GM19240 (cell line): ENCODE measurements at regions not wholly inside any gene's neighbourhood (a gene's known extent, or its start where the extent isn't known, plus 50 kb on each side); places are given as distances from the start of the nearest gene placed in this dataset.

Source experiments
- DNase-seq: peaks from one replicate; pipeline ENCODE4 v3.0.0; 2011; ENCODE audit warnings: low spot score; ENCODE audit not compliant: insufficient read length

DNA sequence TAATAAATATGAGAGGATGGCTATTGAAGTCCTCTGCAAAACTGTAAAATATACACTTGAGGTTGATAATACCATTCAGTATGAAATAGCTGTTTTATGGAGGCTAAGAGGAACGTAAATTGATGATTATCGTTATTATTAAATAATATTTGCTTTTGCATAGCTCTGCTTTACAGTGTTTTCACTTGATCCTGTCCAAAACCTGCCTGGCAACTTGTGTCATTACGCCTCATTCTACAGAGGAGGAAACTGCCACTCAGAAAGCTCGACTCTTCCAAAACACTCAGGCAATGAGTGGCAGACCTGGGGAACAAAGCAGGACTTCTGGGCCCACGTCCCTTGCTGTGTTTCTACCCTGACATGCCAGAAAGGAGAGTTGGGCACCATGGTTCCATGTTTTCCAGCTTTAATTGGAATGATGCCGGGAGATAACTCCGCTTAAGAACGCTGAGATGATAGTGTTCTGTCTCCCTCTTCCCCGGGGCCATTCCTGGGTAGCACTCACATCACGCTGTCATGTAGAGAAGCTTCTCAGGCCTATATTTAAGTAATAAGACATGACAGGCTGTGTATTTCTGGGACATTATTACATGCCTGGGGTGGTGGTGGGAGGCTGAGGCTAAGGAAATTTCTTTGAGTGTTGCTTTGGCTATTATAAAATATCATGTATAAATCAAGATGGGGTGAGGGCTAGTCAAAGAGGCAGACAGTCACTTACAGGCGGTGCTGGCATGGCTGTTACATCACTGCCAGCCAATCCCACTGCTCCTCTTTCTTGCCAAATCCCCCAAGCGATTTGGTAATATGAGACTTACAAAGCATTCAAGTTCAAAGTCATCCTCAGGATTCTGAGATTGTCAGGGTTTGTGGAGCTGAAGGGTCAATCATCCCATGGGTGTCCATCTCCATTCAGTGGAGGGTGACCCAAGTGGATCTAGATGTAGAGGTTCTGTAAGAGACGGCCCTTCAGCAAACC is 501.7 kb downstream of the INSC start:
- DNase-seq, result no peak

DNA sequence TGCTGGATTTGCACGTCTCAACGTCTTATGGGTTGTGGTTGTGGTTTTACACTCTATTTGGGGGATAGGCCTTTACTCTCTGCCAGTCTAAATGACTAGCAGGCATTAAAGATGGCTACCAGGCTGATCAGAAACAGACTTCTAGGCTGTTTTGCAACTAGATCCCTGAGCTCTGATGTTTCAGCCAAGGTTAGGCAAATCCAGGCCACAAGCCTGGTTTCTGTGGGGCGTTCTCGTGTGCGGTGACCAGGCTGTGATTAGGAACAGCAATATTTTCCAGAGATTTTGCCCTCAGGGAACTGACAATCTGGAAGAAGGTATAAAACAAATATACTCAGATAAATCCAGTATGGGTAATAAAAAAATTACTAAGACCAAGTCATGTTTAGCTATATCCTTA is 502.4 kb downstream of the INSC start:
- no peak for DNase-seq

DNA sequence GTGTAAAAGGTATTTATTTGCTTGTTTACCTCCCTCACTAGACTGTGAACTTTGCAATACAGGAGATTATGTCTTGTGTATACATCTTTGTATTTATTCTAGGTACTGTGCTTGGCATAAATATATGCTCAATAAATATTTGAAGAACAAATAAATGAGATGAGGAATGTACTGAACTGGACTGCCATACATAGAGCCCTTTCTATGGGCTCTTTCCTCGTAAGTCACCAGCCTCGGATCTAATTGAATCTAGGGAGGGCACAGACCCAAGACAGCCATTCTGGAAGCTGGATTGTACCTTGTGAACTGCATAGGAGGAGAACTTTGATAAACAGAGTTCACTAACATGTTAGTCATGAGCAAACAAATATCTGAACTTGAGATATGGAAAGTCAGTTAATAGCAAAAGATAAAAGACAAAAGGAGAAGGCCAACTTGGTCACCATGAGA is 503.9 kb downstream of the INSC start:
- DNase-seq, result no peak

DNA sequence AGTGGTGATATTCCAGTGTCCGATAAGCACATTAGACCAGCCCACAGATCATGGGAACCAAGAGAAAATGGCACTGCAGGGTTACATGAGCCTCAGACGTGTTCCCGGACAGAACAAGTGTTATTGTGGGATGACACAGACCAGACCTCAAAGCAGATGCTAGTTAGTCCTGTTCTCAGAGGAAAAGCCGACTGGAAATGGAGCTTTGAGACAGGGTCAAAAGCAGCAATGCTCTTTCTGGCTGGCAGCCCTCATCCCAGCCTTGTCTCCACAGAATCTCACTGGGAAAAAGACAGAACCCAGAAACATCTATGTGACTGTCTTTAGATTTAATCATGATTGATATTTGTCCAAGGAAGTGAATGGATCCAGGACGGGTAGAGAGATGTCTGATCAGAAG is 506.8 kb downstream of the INSC start:
- DNase-seq, result no peak

DNA sequence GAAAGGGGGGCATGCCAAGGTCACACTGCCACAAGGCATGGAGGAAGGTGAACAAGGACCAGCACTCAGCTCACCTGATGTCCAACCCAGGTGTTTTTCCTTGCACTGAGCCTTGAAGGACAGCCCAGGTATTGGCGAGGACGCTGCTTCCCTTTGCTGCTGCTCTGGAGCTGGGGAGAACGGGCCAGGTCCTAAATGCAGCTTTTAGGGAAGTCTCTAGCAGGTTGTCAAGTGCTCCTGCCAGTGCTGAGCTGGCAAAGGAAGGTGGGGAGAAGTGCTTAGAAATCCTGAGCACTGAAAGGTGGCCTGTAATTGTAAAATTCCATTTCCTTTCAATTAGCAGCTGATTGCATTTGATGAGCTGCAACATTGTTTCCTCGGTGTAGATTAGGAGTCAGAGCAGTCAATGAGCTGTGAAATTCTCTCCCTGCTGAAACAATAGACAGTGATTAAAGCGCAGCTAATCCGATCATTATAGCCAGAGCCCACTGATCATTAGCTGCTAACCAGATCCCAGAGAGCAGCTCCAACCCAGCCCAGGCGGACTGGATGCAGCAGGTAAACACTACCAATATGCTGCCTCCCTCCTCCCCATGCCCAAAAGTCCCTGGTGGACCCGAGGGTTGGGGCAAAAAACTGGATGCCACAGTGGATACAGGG is 507.6 kb downstream of the INSC start:
- no peak for DNase-seq

DNA sequence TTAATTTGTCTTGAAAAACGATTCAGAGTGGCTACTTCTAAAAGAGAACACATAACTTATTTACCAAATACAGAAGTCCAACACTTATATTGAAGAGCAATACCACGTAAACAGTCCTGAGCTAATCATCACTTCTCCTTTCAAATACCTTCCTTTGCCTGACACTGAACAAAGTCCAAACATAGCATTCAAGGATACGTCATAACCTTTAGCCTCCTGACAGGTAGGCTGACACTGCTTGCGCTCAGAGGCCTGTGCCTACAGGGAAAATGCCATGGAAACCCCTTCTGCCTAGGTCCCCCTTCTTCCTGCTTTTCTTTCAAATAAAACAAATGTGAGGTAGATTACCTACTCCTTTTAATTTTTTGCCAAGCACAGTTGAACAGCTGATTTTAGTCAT is 510.0 kb downstream of the INSC start:
- no peak for DNase-seq

DNA sequence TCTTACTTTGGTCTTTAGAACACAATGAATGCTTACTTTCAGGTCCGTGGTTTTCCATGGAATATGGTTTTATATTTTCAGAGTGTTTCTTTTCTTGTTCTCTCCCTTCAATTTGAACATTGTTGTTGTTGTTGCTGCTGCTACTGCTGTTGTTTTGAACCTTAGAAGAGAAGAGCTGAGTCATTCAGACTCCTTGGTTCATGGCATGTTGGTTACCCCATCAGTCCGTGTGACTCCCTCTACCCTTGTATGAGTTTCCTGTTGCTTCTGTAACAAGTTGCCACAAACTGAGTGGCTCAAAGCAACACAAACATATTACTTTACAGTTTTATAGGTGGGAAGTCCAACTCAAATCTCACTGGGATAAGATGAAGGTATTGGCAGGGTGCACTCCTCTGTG is 511.0 kb downstream of the INSC start:
- DNase-seq, result no peak

DNA sequence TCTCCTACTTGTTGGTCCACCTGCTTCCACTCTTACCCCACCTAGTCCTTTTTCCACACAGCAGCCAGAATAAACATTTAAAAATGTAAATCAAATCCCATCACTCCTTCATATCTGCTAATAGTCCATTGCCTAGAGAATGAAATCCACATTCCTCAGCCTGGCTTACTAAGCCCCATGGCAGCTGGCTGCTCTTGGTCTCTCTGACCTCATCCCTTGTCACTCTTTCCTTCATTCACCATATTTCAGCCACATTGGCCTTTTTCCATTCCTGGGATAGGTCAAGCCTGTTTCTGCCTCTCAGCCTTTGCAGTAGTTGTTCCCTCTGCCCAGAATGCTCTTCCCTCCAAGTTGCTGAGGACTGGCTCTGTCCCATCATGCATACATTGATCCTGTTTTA is 512.8 kb downstream of the INSC start:
- no peak for DNase-seq

DNA sequence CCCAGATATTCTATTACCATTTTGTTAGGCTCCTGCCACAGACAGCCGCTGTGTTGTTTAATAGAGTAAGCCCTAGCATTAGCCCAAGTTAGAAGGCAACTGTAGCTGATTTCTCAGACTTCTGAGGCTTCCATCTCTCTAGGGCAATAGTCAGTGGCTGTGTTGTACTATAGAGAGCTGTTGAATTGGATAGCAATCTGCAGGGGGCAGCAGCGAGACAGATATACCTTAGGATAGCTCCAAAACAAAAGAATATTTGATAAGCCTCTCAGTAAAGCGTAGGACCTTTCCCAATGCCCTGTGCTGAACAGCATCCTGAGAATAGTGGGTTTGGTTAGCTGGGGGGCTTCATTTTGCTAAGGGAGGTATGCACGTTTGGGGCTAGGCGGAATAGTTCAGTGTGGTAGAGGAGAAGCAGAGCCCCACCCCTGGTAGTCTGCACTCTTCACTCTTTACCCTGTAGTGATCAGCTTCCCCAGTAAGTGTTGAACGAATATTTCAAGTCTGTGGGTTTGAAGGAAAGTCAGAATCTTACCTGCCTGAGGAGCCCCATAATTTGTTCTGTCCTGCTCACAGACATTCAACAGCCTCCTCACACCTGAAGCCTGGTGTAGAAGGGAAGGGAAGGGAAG is 515.1 kb downstream of the INSC start:
- no peak for DNase-seq

DNA sequence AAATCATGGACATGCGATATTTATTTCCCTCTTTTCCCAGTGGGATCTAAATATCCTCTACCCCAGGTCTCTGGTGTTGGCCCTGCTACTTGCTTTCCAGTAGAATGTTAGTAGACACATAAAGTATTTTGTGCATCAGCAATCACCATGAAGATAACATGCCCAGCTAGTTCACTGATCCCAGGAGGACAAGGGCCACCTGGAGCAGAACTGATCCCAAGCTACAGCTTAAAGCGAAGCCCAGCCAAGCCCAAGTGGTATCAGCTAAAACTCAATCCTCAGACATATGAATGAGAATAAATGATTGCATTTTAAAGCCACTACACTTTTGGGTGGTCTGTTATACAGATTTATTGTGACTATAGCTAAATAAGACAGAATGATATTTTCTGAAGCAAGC is 516.2 kb downstream of the INSC start:
- no peak for DNase-seq

DNA sequence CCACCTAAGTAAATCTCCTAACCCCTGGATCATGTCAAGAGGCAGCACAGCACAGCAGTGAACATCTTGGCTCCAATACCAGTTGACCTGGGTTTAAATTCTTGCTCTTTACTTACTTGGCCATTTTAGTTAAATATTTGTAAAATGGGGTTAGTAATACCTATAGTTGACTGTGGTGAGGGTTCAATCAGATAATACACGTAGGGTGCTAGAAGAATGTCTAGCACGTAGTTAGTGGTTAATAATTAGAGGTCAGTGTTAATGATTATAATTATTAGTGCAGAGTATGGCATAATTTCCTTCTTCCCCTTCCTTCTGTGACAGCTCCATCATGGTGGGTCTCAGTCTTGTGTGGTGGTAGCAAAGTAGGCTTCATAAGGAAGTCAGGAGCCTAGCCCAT is 520.8 kb downstream of the INSC start:
- DNase-seq, result no peak

DNA sequence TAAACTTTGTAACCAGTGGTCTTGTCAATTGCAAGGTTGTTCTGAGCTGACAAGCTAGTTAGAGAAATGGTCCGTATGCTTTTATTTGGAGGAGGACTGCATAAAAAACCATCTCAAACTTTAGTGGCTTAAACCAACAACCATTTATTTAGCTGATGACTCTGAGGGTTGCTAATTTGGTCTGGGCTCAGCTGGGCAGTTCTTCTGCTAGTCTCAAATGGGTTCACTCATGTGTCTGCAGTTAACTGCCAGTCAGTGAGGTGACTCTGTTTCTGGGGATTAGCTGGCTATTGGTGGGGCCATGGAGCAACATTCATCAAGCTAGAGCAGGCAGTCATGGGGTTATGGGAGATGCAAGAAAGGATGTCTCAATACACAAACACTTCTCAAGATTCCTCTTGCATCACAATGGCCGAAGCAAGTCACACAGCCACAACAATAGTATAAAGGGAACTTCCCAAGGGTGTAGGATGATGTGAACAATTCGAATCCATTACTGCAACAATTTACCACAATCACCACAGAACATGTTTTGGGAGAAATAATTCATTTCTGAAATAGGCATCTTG is 521.9 kb downstream of the INSC start:
- DNase-seq, result no peak

DNA sequence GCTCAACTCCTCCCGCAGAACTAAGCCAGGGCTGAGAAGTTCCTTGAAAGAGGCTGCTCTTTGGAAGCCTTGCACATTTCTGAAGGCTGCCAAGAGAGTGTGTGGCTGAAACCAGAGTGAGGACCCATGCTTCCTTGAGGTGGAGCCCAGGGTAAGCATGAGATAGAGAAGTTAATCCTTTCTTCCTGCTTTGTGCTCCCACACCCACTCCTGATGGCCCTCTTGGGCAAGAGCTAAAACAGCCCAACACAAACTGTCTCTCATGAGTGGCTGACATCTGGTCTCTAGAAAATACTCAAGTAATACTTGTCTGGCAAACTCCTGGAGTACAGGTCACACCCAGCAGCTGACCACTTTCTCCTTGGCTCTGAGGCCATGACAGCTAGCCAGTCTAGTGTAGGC is 523.7 kb downstream of the INSC start:
- DNase-seq, result no peak

DNA sequence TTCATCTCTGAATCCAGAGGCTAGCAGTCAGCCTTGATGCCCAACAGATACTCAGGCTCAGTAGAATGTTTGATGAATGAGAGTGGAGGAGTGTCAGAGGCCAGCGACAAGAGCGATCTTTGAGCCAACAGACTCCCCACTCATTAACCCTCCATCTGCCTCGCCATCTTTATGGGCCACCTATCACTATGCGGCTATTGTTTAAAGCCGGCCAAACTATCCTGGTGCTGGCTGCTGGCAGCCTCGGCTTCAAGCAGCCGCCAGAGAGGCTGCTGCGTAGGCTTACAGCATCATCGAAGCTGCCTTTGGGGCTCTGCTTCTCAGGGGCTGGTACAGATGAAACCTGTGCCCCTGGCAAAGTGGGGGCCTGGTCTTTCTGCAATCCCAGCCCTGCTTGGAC is 525.6 kb downstream of the INSC start:
- no peak for DNase-seq

DNA sequence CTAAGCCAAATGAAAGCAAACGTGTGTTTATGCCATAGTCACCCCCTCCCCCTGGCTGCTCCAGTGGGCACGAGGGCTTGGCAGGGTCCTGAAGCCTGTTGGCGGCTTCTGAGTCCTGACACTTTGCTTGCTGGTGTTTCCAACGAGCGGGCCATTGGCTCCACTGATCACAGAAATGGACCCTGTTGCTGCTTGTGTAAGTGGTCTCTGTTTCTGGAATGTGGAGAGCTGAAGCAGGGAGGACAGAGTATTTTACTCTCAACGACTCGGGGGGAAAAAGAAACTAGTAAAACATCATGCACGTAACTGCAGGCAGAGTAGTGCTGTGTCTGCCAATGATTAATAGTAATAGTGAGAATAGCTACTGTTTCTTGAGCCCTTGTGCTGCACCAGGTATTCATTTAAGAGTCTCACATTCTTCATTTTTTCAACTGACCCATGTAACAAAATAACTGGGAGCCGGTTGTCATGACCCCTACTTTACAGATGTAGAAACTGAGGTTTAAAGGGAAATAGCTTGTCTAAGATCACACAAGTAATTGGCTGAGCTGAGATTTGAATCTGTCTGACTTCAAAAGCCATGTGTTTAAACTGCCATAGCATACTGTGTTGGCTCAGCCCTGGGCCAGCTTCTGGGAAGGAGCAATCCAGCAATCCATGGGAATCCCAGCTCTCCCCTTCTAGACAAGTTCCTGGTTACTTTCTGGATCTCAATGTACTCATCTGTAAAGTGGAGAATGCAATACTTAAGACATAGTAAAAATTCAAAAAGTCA is 526.7 kb downstream of the INSC start:
- no peak for DNase-seq

DNA sequence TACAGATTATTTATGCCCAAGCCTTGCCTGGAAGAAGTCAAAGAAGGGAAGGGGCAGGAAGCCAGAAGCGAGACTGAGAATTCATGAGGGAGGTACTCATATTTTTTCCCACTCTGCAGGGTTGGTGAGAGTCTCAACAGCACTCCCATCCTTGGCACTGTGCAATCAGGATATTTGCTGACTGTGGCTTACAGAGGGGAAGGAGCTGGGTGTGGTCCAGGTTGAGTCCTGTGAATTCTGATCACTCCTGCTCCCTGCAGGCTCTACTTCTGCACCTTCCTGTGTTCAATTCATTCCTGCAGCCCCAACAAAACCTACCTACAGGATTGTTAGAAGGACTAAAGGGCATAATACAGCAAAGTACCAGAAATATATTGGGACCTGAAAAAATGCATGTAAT is 530.5 kb downstream of the INSC start:
- no peak for DNase-seq

DNA sequence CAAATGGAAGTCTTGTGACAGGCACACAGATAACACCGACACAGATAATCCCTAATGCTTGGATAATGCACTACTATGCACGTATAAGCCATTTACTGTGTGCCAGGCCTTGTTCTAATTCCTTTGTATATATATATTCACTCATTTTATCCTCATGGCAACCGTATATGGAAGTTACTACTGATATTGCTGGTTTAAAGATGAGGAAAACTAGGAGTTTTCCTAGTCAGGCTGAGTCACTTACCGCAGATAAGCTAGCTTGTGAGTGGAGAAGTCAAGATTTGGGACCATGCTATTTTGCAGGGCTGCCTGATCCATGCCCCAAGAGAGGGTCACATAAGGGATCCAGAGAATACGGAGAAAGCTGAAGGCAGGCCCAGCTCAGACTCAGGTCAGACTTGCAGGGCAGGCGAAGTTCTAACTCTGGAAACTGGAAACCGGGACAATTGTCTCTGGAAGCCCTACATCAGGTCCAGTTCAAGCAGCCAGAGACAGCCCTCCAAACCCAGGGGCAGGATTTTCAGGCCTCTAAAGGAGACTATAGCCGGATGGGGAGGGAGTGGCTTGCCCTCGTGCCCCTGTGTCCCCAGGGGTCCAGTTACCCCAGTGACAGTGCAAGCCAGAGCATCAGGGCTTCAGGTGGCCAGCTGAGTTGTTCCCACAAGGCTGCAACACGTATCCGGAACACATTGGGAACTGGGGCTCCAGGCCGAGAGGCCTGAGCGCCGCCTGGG is 534.8 kb downstream of the INSC start:
- DNase-seq, result no peak

DNA sequence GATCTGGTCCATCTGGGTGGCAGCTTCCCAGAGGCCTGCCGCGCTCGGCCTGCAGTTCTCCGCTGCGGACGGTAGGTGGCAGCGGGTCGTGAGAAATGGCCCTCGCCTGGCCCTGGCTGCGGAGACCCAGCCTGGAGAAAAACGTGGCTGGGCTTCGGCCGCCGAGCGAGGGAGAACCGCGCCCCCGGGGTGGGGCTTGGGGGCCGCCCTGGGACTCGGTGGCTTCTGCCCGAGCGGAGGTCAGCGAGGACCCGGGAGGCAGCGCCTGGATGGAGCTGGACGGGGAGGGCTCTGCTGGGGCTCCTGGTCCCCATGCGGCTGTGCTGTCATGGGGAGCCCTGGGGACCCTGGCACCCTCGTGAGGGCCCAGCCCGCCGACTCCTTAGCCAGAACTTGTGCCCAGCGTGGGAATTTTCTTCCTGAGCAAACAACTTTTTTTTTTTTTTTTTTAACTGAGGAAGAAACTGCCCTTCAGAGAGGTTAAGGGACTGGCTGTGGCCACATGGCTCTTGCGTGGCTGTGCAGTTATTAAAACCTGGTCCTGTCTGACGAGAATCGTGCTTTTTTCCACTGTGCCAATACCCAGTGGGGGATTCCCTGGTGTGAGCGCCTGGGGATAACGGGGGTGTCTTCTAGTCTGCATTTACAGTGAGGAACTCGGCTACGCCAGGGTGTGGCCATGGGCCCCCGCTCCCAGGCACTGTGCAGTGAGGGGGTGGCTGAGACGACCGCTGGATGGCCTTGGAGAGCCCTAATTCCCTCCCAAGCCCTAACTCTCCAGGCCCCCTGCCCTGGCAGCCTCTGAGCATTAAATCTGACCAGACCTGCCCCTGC is 535.6 kb downstream of the INSC start:
- peak; percentile 69 for DNase-seq

DNA sequence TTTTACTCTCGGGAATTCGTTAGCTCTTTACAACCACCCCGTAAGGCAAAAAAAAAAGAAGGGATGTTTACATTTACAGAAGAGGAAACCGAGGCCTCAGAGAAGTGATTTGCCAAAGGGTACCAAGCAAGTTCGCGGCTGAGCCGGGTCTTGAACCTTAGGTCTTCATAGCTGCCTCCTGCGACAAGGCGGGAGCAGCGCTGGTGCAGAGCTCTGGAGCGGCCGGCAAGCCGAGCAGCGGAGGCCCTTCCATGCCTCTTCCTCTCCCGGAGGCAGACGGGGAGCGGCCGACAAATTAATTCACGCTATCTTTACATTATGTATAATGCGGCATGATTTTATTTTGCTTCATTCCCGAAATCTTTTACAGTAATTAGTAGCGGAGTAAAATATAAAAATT is 536.3 kb downstream of the INSC start:
- no peak for DNase-seq

DNA sequence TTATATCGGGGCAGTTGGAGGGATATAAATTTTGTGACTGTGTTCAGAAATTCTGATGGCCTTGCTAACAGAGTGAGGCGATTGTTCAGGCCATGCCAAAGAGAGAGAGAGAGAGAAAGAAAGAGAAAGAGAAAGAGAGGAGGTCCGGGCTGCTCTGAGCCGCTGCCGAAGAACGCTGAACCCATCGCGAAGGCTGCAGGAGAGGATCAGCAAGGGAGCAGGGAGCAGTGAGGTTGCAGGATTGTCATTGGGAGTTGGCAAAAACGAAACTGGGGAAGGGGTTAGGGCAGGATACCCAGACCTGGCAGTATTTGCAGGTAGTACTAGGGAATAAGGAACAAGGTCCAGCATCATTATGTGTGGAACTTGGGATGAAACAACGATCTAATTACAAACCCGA is 537.1 kb downstream of the INSC start:
- DNase-seq, result no peak
